RWPE2 (cell line): ENCODE measurements at regions not wholly inside any gene's neighbourhood (a gene's known extent, or its start where the extent isn't known, plus 50 kb on each side); places are given as distances from the start of the nearest gene placed in this dataset.
"Not testable (repeated sequence)": the region's sequence is repeated elsewhere in the genome, so short reads cannot be mapped to it uniquely, and the experiment has no call there.

Experiments used
- ATAC-seq: fragments of 200-7000 bp; cut with Tn5 transposase; 3 replicates; pipeline ENCODE4 v1.9.1; 2021; ENCODE audit warnings: low read depth
- DNase-seq: peaks from one replicate; pipeline ENCODE4 v3.0.0-alpha.2; 2020; ENCODE audit warnings: low spot score
- H3K27ac ChIP-seq: fragments of 450-650 bp; 2 replicates; pipeline ENCODE4 v1.5.1; 2017; ENCODE audit warnings: mild to moderate bottlenecking; ENCODE audit not compliant: poor library complexity, severe bottlenecking
- H3K27me3 ChIP-seq: fragments of 250-450 bp; sonication (Bioruptor Pico); 2 replicates; pipeline ENCODE4 v1.5.1; 2021; ENCODE audit warnings: mild to moderate bottlenecking, moderate library complexity; ENCODE audit not compliant: insufficient read depth, poor library complexity, severe bottlenecking
- H3K36me3 ChIP-seq: fragments of 250-450 bp; sonication (Bioruptor Pico); 2 replicates; pipeline ENCODE4 v1.5.1; 2020; ENCODE audit warnings: low read depth, mild to moderate bottlenecking, moderate library complexity
- H3K4me1 ChIP-seq: fragments of 250-450 bp; sonication (Bioruptor Pico); 2 replicates; pipeline ENCODE4 v1.5.1; 2021; ENCODE audit warnings: mild to moderate bottlenecking, moderate library complexity; ENCODE audit not compliant: insufficient read depth, poor library complexity, severe bottlenecking
- H3K4me3 ChIP-seq: fragments of 250-450 bp; sonication (Bioruptor Pico); 2 replicates; pipeline ENCODE4 v1.5.1; 2021; ENCODE audit warnings: mild to moderate bottlenecking, moderate library complexity; ENCODE audit not compliant: severe bottlenecking
- H3K9me3 ChIP-seq: fragments of 250-450 bp; sonication (Bioruptor Pico); 2 replicates; pipeline ENCODE4 v1.5.1; 2021; ENCODE audit warnings: mild to moderate bottlenecking, moderate library complexity; ENCODE audit not compliant: severe bottlenecking
- TF ChIP-seq, protein P1 (sequence below): fragments of 450-650 bp; IDR thresholded peaks from one replicate; pipeline ENCODE4 v1.5.1; 2017; ENCODE audit warnings: mild to moderate bottlenecking, moderate library complexity; ENCODE audit not compliant: poor library complexity, severe bottlenecking

DNA sequence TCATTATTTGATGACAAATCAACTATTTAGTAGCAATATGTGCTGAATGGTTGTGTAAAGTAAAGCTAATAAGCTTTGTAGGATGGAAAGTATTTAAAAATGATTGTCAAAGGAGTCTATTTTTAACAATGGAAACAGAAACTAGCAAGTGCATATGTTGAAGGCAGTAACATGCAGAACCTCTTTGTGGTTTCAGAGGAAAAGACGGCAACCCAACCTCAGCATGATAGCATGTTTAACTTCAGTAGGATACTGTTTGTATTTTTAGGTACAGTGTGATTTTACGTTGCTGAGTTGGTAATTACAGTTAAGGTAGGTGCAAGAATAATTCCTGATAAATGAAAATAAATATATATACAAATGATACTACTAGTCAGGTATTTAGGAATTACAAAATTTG, 289.7 kb downstream of the RBMY1J start:
- not testable (repeated sequence) for DNase-seq, H3K9me3 ChIP-seq, ATAC-seq, H3K4me1 ChIP-seq, H3K4me3 ChIP-seq, H3K36me3 ChIP-seq, H3K27me3 ChIP-seq, H3K27ac ChIP-seq

DNA sequence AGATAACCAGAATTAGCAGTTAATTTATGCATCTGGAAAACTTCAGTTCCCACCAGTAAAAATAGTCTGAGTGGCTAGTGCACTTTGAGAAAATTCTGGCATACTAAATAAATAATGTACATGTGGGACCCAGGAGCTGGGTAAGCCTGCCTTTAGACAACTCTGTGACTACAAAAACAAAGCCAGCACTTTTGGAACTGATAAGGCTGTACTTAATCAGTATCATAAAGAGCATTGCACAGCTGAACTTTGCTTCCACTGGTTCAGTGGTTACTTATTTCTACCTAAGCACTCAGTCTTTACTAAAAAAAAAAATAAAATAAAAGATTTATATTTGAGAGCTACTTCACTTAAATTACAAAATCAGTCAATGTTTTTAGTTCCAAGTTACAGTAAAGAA, 256.3 kb upstream of the BPY2 start:
- ATAC-seq (no peak), DNase-seq (no peak)
- TF ChIP-seq, protein P1, sequence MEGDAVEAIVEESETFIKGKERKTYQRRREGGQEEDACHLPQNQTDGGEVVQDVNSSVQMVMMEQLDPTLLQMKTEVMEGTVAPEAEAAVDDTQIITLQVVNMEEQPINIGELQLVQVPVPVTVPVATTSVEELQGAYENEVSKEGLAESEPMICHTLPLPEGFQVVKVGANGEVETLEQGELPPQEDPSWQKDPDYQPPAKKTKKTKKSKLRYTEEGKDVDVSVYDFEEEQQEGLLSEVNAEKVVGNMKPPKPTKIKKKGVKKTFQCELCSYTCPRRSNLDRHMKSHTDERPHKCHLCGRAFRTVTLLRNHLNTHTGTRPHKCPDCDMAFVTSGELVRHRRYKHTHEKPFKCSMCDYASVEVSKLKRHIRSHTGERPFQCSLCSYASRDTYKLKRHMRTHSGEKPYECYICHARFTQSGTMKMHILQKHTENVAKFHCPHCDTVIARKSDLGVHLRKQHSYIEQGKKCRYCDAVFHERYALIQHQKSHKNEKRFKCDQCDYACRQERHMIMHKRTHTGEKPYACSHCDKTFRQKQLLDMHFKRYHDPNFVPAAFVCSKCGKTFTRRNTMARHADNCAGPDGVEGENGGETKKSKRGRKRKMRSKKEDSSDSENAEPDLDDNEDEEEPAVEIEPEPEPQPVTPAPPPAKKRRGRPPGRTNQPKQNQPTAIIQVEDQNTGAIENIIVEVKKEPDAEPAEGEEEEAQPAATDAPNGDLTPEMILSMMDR, result no peak
- H3K9me3 ChIP-seq, result no peaks in the 10 kb centered on the region
- no peak overlapping the region for H3K4me3 ChIP-seq
- no peaks in the 10 kb centered on the region for H3K4me1 ChIP-seq
- H3K27me3 ChIP-seq, result no peaks in the 10 kb centered on the region
- H3K27ac ChIP-seq, result no peak overlapping the region
- H3K36me3 ChIP-seq, result no peaks in the 10 kb centered on the region

DNA sequence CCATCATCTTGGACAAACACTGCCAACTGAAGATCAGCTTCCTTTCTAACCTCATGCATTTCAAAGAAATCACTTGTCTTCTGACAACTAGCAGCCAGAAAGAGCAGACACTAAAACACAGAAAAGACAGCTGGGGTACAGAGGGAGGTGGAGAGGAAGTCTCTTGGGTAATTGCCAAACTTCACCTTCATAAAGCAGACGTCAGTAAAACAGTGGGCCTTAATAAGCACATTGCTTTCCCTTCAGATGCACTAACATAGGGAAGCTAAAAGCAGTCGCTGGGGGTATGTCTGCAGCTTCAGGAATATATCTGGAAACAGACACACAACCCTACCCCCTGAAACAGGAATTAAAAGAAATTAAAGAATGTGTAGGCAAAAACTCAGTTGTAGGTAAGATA, 252.2 kb upstream of the BPY2 start:
- H3K27ac ChIP-seq, result not testable (repeated sequence)
- ATAC-seq, result 0 out of 3 replicates have a peak, but pooled peaks have one; percentile 21

More for the DNA sequence above, 252.2 kb upstream of the BPY2 start:
- not testable (repeated sequence) for H3K4me3 ChIP-seq, H3K36me3 ChIP-seq, H3K27me3 ChIP-seq, H3K9me3 ChIP-seq, DNase-seq, H3K4me1 ChIP-seq
